ENCODE measurements at regions not wholly inside any gene's neighbourhood (a gene's known extent, or its start where the extent isn't known, plus 50 kb on each side); places are given as distances from the start of the nearest gene placed in this dataset.

- TF ChIP-seq POLR2A (IDR thresholded peaks at IDR 0.05; ENCODE audit: low read depth) (no peak), CTCF (IDR thresholded peaks at IDR 0.05) (no peak), POLR2AphosphoS5 (IDR thresholded peaks at IDR 0.05) (no peak)
Measured at GRCh38 chr7:26574476-26574875, 282.8 kb downstream of the SNX10 start.

All from esophagus muscularis mucosa (tissue), 3 donors.